GM12875 (cell line): ENCODE measurements at regions not wholly inside any gene's neighbourhood (a gene's known extent, or its start where the extent isn't known, plus 50 kb on each side); places are given as distances from the start of the nearest gene placed in this dataset.

Source experiments
- H3K4me3 ChIP-seq: one replicate; pipeline ENCODE4 v1.5.1; 2011; ENCODE audit warnings: low read depth, low read length, control low read depth
- CTCF ChIP-seq: IDR thresholded peaks from 2 replicates; pipeline ENCODE4 v1.5.1; 2011; ENCODE audit warnings: low read depth, mild to moderate bottlenecking, control low read depth, inconsistent platforms, low read length, moderate library complexity, borderline replicate concordance; ENCODE audit not compliant: insufficient read depth

- H3K4me3 ChIP-seq, result no peak overlapping the region
- TF ChIP-seq CTCF, result no peak
Measured at GRCh38 chr6:141105481-141105880, 1027.2 kb upstream of the GJE1 start.

GRCh38 chr6:141103246-141103645 is 1029.5 kb upstream of the GJE1 start:
- no peak overlapping the region for H3K4me3 ChIP-seq
- TF ChIP-seq CTCF, result no peak

GRCh38 chr6:141097471-141097870 is 1035.3 kb upstream of the GJE1 start:
- no peak for TF ChIP-seq CTCF
- no peak overlapping the region for H3K4me3 ChIP-seq

GRCh38 chr6:141095308-141095707 is 1037.4 kb upstream of the GJE1 start:
- no peak overlapping the region for H3K4me3 ChIP-seq
- TF ChIP-seq CTCF, result no peak

GRCh38 chr6:141088171-141088570 is 1044.6 kb upstream of the GJE1 start:
- no peak for TF ChIP-seq CTCF
- H3K4me3 ChIP-seq, result no peak overlapping the region

- TF ChIP-seq CTCF, result no peak
- no peak overlapping the region for H3K4me3 ChIP-seq
Measured at GRCh38 chr6:141077355-141078333, 1055.1 kb upstream of the GJE1 start.

GRCh38 chr6:141057761-141058160 is 1075.0 kb upstream of the GJE1 start:
- no peak overlapping the region for H3K4me3 ChIP-seq
- TF ChIP-seq CTCF, result no peak
